Endothelial cell (in vitro differentiated cells): ENCODE measurements at regions not wholly inside any gene's neighbourhood (a gene's known extent, or its start where the extent isn't known, plus 50 kb on each side); places are given as distances from the start of the nearest gene placed in this dataset.

ENCODE experiments used
- DNase-seq: peaks from one replicate; pipeline ENCODE4 v3.0.0; 2021; ENCODE audit warnings: low spot score
- H3K27ac Mint-ChIP-seq: one replicate; pipeline ENCODE4 v1.8.0; 2021; ENCODE audit warnings: mixed read lengths, inconsistent platforms; ENCODE audit not compliant: unreplicated experiment
- H3K27me3 Mint-ChIP-seq: one replicate; pipeline ENCODE4 v1.8.0; 2021; ENCODE audit warnings: mild to moderate bottlenecking, moderate library complexity, mixed read lengths, inconsistent platforms; ENCODE audit not compliant: unreplicated experiment
- H3K36me3 Mint-ChIP-seq: one replicate; pipeline ENCODE4 v1.8.0; 2021; ENCODE audit warnings: mild to moderate bottlenecking, low read depth, mixed read lengths, inconsistent platforms; ENCODE audit not compliant: unreplicated experiment
- H3K4me1 Mint-ChIP-seq: one replicate; pipeline ENCODE4 v1.8.0; 2021; ENCODE audit warnings: mild to moderate bottlenecking, mixed read lengths, inconsistent platforms; ENCODE audit not compliant: unreplicated experiment
- H3K4me3 Mint-ChIP-seq: one replicate; pipeline ENCODE4 v1.8.0; 2021; ENCODE audit warnings: mild to moderate bottlenecking, mixed read lengths, inconsistent platforms; ENCODE audit not compliant: unreplicated experiment
- H3K9me3 Mint-ChIP-seq: one replicate; pipeline ENCODE4 v1.8.0; 2021; ENCODE audit warnings: mixed read lengths, inconsistent platforms; ENCODE audit not compliant: unreplicated experiment
- TF ChIP-seq, protein P1 (sequence below): fragments of 200-600 bp; sonication (generic); IDR thresholded peaks from one replicate; pipeline ENCODE4 v1.5.0; 2021; ENCODE audit warnings: antibody characterized with exemption; ENCODE audit not compliant: unreplicated experiment

DNA sequence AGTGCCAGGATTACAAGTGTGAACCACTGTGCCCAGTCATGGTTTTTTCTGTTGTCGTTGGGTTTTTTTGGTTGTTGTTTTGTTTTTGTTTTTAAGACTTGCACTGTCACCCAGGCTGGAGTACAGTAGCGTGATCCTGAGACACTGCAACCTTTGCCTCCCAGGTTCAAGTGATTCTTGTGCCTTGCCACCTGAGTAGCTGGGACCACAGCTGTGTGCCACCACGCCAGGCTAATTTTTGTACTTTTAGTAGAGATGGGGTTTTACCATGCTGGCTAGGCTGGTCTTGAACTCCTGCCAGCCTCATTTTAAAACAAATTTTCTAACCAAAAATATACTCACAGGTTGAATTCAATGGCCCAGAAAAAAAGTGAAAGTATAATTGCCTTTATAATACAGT, 174.1 kb downstream of the AHR start:
- no peaks in the 10 kb centered on the region for H3K36me3 Mint-ChIP-seq
- no peak overlapping the region for H3K27ac Mint-ChIP-seq
- no peak overlapping the region for H3K4me3 Mint-ChIP-seq
- no peak for DNase-seq
- no peaks in the 10 kb centered on the region for H3K9me3 Mint-ChIP-seq
- H3K4me1 Mint-ChIP-seq, result no peaks in the 10 kb centered on the region
- peaks cover 4% of the 10 kb centered on the region for H3K27me3 Mint-ChIP-seq
- TF ChIP-seq, protein P1, sequence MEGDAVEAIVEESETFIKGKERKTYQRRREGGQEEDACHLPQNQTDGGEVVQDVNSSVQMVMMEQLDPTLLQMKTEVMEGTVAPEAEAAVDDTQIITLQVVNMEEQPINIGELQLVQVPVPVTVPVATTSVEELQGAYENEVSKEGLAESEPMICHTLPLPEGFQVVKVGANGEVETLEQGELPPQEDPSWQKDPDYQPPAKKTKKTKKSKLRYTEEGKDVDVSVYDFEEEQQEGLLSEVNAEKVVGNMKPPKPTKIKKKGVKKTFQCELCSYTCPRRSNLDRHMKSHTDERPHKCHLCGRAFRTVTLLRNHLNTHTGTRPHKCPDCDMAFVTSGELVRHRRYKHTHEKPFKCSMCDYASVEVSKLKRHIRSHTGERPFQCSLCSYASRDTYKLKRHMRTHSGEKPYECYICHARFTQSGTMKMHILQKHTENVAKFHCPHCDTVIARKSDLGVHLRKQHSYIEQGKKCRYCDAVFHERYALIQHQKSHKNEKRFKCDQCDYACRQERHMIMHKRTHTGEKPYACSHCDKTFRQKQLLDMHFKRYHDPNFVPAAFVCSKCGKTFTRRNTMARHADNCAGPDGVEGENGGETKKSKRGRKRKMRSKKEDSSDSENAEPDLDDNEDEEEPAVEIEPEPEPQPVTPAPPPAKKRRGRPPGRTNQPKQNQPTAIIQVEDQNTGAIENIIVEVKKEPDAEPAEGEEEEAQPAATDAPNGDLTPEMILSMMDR, result no peak

DNA sequence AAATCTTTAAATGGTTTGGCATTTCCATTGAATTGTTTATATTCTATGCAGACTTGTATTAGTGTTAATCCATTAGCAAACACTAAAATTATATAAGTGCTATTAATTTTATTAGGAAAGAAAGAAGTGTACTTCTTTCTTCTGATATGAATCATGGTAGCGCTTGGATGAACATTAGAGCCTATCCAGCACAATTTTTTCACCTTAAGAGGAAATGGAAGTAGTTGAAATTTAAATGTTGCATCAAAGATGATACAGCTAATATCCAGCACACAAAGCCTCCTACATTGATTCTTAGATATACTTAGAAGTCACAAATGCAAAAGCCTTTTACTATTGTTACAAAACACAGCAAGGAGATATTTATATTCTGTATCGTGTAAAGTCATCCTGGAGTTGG, 174.5 kb downstream of the AHR start:
- no peak for DNase-seq
- Mint-ChIP-seq H3K36me3 (no peaks in the 10 kb centered on the region), H3K4me1 (no peaks in the 10 kb centered on the region), H3K27ac (no peak overlapping the region), H3K27me3 (peaks cover 4% of the 10 kb centered on the region), H3K9me3 (no peaks in the 10 kb centered on the region), H3K4me3 (no peak overlapping the region)
- TF ChIP-seq, protein P1, result no peak

DNA sequence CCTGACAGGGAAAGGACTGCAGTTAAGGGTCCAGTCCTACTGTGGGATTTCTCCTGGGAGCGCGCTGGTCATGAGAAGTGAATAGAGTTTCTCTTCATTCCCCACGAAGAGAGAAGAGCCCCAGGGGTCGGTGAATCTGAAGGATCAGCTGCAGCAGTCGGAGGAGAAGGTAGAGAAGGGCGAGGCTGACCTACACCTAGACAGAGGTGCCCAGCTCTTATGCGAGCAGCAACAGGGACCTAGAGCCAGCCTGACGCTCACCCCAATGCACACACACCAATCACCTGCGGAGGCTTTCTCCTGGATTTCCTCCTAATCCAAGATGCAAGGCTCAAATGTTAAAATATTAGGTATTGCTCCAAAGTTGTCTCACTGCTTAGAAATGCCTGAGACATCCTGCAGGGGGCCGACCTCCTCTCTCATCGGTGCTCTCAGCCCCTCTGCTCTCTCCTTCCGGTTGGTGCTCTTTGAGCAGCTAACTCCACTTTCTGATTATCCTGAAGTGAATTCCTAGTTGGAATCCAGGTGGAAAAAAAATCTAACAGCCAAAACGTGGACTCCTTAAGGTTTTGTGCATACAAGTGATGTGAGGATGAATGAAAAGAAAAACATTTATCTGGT, 176.4 kb downstream of the AHR start:
- peak; percentile 8 for DNase-seq
- Mint-ChIP-seq H3K9me3 (no peaks in the 10 kb centered on the region), H3K4me1 (no peaks in the 10 kb centered on the region), H3K27me3 (no peaks in the 10 kb centered on the region), H3K27ac (no peak overlapping the region), H3K4me3 (no peak overlapping the region), H3K36me3 (no peaks in the 10 kb centered on the region)
- TF ChIP-seq, protein P1, result peak; percentile 42

DNA sequence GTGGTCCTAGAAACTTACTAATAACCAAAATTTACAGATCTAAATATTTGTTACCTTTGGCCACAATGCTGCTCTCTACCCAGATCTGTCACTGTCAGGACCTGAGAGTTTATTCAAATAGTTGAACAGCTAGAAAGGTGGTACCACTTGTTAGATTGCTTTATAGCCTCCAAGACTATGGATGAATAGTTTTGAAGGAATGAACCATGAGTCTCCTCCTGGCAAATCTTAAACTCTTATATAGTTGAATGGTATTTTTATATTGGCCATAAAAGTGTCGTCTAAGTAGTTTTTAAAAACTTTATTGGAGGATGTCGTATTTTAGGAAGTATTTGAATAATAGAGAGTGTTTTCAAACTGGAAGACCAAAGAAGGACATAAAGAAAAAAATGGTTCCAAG, 178.7 kb downstream of the AHR start:
- Mint-ChIP-seq H3K9me3 (no peaks in the 10 kb centered on the region), H3K4me3 (no peak overlapping the region)
- TF ChIP-seq, protein P1, result no peak

DNA sequence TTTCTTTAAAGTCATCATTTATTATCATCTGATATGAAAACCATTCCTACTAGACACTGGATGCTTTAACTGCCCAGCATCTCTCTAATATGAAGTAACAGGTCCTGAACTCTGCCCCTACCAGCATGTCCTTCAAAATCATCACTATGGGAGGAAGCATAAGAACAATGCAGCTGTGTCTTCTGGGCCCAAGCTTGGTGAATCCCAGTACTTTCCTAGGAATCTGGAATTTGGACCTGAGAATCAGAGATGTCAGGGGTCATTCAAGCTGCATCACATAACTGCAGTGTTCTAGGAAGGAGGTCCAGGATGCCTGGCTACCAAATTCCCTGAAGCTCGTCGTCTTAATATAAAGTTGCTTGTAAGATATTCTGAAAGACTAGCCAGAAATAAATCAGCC, 182.7 kb downstream of the AHR start:
- Mint-ChIP-seq H3K36me3 (no peaks in the 10 kb centered on the region), H3K4me3 (no peak overlapping the region), H3K27ac (no peak overlapping the region), H3K9me3 (no peaks in the 10 kb centered on the region), H3K4me1 (no peaks in the 10 kb centered on the region), H3K27me3 (no peaks in the 10 kb centered on the region)
- DNase-seq, result no peak
- TF ChIP-seq, protein P1, result no peak

More for the DNA sequence above, 178.7 kb downstream of the AHR start:
- no peaks in the 10 kb centered on the region for H3K4me1 Mint-ChIP-seq
- H3K27ac Mint-ChIP-seq, result no peak overlapping the region
- DNase-seq, result no peak
- no peaks in the 10 kb centered on the region for H3K27me3 Mint-ChIP-seq
- H3K36me3 Mint-ChIP-seq, result no peaks in the 10 kb centered on the region
